BLaER1 treated with 17β-estradiol and CSF1 and Interleukin-3, amounts not matched to agents 10 nM and 100 nM (cell line): ENCODE measurements at regions not wholly inside any gene's neighbourhood (a gene's known extent, or its start where the extent isn't known, plus 50 kb on each side); places are given as distances from the start of the nearest gene placed in this dataset.

Experiments
- H3K27ac ChIP-seq, 11 experiments: shearing (Covaris generic); formaldehyde crosslinking; 2 replicates each; pipeline ENCODE4 v1.8.1; 2022
- H3K27me3 ChIP-seq, 11 experiments: shearing (Covaris generic); formaldehyde crosslinking; 2 replicates each; pipeline ENCODE4 v1.8.1; 2022
- H3K36me3 ChIP-seq, 11 experiments: shearing (Covaris generic); formaldehyde crosslinking; 2 replicates each; pipeline ENCODE4 v1.8.1; 2022
- H3K4me1 ChIP-seq, 10 experiments: shearing (Covaris generic); formaldehyde crosslinking; 2 replicates each; pipeline ENCODE4 v1.8.1; 2022
- H3K4me2 ChIP-seq, 11 experiments: shearing (Covaris generic); formaldehyde crosslinking; 2 replicates each; pipeline ENCODE4 v1.8.1; 2022
- H3K4me3 ChIP-seq, 10 experiments: shearing (Covaris generic); formaldehyde crosslinking; 2 replicates each; pipeline ENCODE4 v1.8.1; 2022
- H3K9ac ChIP-seq, 11 experiments: shearing (Covaris generic); formaldehyde crosslinking; 2 replicates each; pipeline ENCODE4 v1.8.1; 2022
- H3K9me3 ChIP-seq, 11 experiments: shearing (Covaris generic); formaldehyde crosslinking; replicated peaks in 1 of 11; 2 replicates each; pipeline ENCODE4 v1.8.1; 2022
- H4K20me1 ChIP-seq, 11 experiments: shearing (Covaris generic); formaldehyde crosslinking; 2 replicates each; pipeline ENCODE4 v1.8.1; 2022
- Cebpa-rat ChIP-seq, 11 experiments: shearing (Covaris generic); IDR thresholded peaks; 2 replicates each; pipeline ENCODE4 v1.8.1; 2022

GRCh38 chr21:43364261-43364510 lies 62.7 kb downstream of the SIK1 start:
- Histone ChIP-seq H3K4me3 (no peak overlapping the region), H3K4me1 (peaks cover 64 to 100% (median 94%) of the 10 kb centered on the region in 10 experiments), H3K27ac (no peak overlapping the region), H3K36me3 (no peaks in the 10 kb centered on the region), H3K27me3 (peaks cover 0 to 10% (median 0%) of the 10 kb centered on the region in 11 experiments; a peak in 1 of 22 replicates), H4K20me1 (peaks cover 0 to 39% (median 0%) of the 10 kb centered on the region in 11 experiments; a peak in 3 of 22 replicates), H3K9ac (no peak overlapping the region; a peak in 2 of 22 replicates), H3K9me3 (no peaks in the 10 kb centered on the region), H3K4me2 (peak overlapping the region; percentile 75 to 98 (median 85))
- no peak for TF ChIP-seq Cebpa-rat (IDR thresholded peaks at IDR 0.05)

DNA sequence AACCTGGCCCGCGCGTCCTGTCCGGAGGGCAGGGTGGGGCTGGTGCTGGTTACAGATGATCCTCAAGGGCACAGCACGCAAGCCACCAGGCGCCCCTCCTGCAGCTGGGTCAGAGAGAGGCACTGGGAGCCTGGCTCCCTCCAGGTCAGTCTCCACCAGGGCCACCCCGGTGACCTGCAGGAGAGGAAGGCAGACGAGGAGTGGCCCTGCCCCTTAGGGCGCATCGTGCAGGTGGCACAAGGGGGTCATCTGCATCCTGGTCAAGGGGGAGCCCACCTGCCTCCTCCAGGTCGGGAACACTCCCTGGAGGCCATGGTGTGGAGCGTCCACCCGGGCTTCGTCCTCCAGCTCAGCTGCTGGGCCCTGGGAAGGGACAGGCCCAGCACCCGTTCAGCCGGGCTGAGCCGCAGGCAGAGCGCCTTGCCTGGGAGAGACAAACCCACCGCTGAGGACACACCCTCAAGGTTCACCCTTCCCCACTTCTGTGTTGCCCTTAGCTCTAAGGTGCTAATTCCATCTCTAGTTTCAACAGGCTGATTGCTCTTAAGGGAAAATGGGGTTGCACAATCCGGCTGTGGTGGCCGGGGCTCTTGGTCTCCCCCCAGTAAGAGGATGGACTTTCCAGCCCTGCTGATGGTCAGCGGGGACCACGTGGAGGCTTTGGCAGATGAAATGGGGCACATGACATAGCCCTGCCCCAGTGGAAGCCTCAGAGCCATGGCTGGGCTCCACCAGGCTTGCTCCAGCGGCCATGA lies 63.2 kb downstream of the SIK1 start:
- Histone ChIP-seq H3K27me3 (peaks cover 0 to 10% (median 0%) of the 10 kb centered on the region in 11 experiments; a peak in 1 of 22 replicates), H3K4me1 (peaks cover 64 to 100% (median 94%) of the 10 kb centered on the region in 10 experiments), H3K27ac (peak overlapping the region in 6 of 11 experiments; percentile 76 to 94 (median 88); a peak in 8 of 22 replicates), H3K36me3 (no peaks in the 10 kb centered on the region), H3K4me3 (no peak overlapping the region; a peak in 1 of 20 replicates), H3K9ac (peak overlapping the region in 7 of 11 experiments; percentile 8 to 85 (median 79); a peak in 9 of 22 replicates), H3K9me3 (no peaks in the 10 kb centered on the region), H3K4me2 (peak overlapping the region; percentile 75 to 98 (median 85)), H4K20me1 (peaks cover 0 to 39% (median 0%) of the 10 kb centered on the region in 11 experiments; a peak in 3 of 22 replicates)
- TF ChIP-seq Cebpa-rat (IDR thresholded peaks at IDR 0.05), result 0 out of 22 replicates have a peak, but pooled peaks of 1 of the 11 experiments have one; percentile 23

- TF ChIP-seq Cebpa-rat (IDR thresholded peaks at IDR 0.05), result no peak
- peaks cover 66 to 100% (median 94%) of the 10 kb centered on the region in 10 experiments for H3K4me1 ChIP-seq
- no peaks in the 10 kb centered on the region for H3K9me3 ChIP-seq
- H4K20me1 ChIP-seq, result peaks cover 0 to 34% (median 0%) of the 10 kb centered on the region in 11 experiments; a peak in 3 of 22 replicates
- peak overlapping the region in 10 of 11 experiments; percentile 60 to 85 (median 78); a peak in 17 of 22 replicates for H3K9ac ChIP-seq
- H3K4me2 ChIP-seq, result peak overlapping the region; percentile 75 to 98 (median 85)
- H3K27ac ChIP-seq, result peak overlapping the region; percentile 76 to 94 (median 86); a peak in 19 of 22 replicates
- H3K4me3 ChIP-seq, result no peak overlapping the region; a peak in 2 of 20 replicates
- no peaks in the 10 kb centered on the region for H3K36me3 ChIP-seq
- H3K27me3 ChIP-seq, result peaks cover 0 to 10% (median 0%) of the 10 kb centered on the region in 11 experiments; a peak in 1 of 22 replicates
Observed at GRCh38 chr21:43362915-43363314, 64.0 kb downstream of the SIK1 start.

- H3K27ac ChIP-seq, result peak overlapping the region; percentile 76 to 94 (median 86)
- no peaks in the 10 kb centered on the region for H3K36me3 ChIP-seq
- H3K4me2 ChIP-seq, result peak overlapping the region; percentile 75 to 98 (median 85)
- H4K20me1 ChIP-seq, result peaks cover 0 to 28% (median 0%) of the 10 kb centered on the region in 11 experiments; a peak in 3 of 22 replicates
- H3K9me3 ChIP-seq, result no peaks in the 10 kb centered on the region
- H3K27me3 ChIP-seq, result peaks cover 0 to 10% (median 0%) of the 10 kb centered on the region in 11 experiments; a peak in 1 of 22 replicates
- peak overlapping the region; percentile 60 to 85 (median 77) for H3K9ac ChIP-seq
- peak overlapping the region; percentile 15 to 60 (median 45); a peak in 16 of 20 replicates for H3K4me3 ChIP-seq
- peaks cover 69 to 99% (median 89%) of the 10 kb centered on the region in 10 experiments for H3K4me1 ChIP-seq
- no peak for TF ChIP-seq Cebpa-rat (IDR thresholded peaks at IDR 0.05)
Observed at GRCh38 chr21:43362321-43362791, 64.6 kb downstream of the SIK1 start.

- peak overlapping the region; percentile 60 to 85 (median 77) for H3K9ac ChIP-seq
- no peaks in the 10 kb centered on the region for H3K9me3 ChIP-seq
- peaks cover 0 to 10% (median 0%) of the 10 kb centered on the region in 11 experiments; a peak in 1 of 22 replicates for H3K27me3 ChIP-seq
- H3K27ac ChIP-seq, result peak overlapping the region; percentile 76 to 94 (median 86)
- no peaks in the 10 kb centered on the region for H3K36me3 ChIP-seq
- H4K20me1 ChIP-seq, result peaks cover 0 to 22% (median 0%) of the 10 kb centered on the region in 11 experiments; a peak in 3 of 22 replicates
- H3K4me1 ChIP-seq, result peaks cover 69 to 95% (median 87%) of the 10 kb centered on the region in 10 experiments
- H3K4me3 ChIP-seq, result peak overlapping the region; percentile 15 to 60 (median 45); a peak in 16 of 20 replicates
- TF ChIP-seq Cebpa-rat (IDR thresholded peaks at IDR 0.05), result no peak
- peak overlapping the region; percentile 75 to 98 (median 85) for H3K4me2 ChIP-seq
Observed at GRCh38 chr21:43361493-43362296, 65.2 kb downstream of the SIK1 start.

GRCh38 chr21:43361127-43361492 lies 65.8 kb downstream of the SIK1 start:
- Histone ChIP-seq H3K9me3 (no peaks in the 10 kb centered on the region), H4K20me1 (peaks cover 0 to 21% (median 0%) of the 10 kb centered on the region in 11 experiments; a peak in 3 of 22 replicates), H3K4me3 (peak overlapping the region in 9 of 10 experiments; percentile 12 to 60 (median 34); a peak in 10 of 20 replicates), H3K4me1 (peaks cover 74 to 95% (median 89%) of the 10 kb centered on the region in 10 experiments), H3K27me3 (peaks cover 0 to 16% (median 0%) of the 10 kb centered on the region in 11 experiments; a peak in 1 of 22 replicates), H3K9ac (peak overlapping the region; percentile 60 to 85 (median 77); a peak in 21 of 22 replicates), H3K27ac (peak overlapping the region; percentile 76 to 94 (median 86)), H3K36me3 (no peaks in the 10 kb centered on the region), H3K4me2 (peak overlapping the region; percentile 75 to 98 (median 85))
- no peak for TF ChIP-seq Cebpa-rat (IDR thresholded peaks at IDR 0.05)

DNA sequence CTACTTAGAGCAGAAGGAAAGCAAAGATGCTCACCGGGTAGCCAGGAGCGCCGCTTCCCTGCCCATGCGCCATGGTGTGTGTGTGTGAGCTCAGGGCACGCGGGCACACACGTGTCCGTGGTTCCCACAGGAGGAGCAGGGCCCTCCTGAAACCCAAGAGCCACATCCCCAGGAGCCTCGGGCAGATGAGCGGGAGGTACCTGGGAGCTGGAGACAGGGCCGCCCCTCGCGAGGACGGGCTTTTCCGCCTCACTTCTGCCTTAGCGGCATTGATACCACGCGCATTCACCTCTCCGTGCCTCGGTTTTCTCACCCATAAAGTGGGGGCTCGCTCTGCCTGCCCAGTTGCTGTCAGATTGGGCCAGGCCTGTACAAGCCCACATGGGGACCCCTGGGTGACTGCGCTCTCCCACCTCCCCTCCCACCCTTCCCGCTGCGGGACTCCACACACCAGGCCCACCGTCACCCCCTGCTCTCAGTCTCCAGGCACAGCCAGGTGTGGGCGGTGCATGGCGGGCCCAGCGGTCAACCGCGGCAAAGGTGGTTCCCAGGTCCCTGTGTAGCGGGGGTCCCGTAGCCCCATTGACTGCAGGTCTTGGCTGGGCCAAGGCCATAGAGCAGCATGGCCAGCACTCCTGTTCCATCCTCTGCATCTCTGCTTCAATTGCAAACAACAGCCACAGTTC lies 66.3 kb downstream of the SIK1 start:
- TF ChIP-seq Cebpa-rat (IDR thresholded peaks at IDR 0.05), result no peak
- Histone ChIP-seq H3K4me3 (no peak overlapping the region; a peak in 1 of 20 replicates), H3K4me2 (peak overlapping the region; percentile 75 to 98 (median 85)), H3K9ac (peak overlapping the region in 6 of 11 experiments; percentile 71 to 85 (median 80); a peak in 9 of 22 replicates), H3K36me3 (no peaks in the 10 kb centered on the region), H3K27me3 (peaks cover 0 to 13% (median 0%) of the 10 kb centered on the region in 11 experiments; a peak in 1 of 22 replicates), H3K9me3 (no peaks in the 10 kb centered on the region), H3K27ac (peak overlapping the region in 7 of 11 experiments; percentile 76 to 94 (median 88); a peak in 11 of 22 replicates), H3K4me1 (peaks cover 79 to 95% (median 89%) of the 10 kb centered on the region in 10 experiments), H4K20me1 (peaks cover 0 to 16% (median 0%) of the 10 kb centered on the region in 11 experiments; a peak in 3 of 22 replicates)
